ENCODE measurements at regions not wholly inside any gene's neighbourhood (a gene's known extent, or its start where the extent isn't known, plus 50 kb on each side); places are given as distances from the start of the nearest gene placed in this dataset.

- DNase-seq (ENCODE audit: low read depth in 2 of 2, low spot score in 1 of 2), result no peak
These were observed 199.2 kb upstream of the EEA1 start for GRCh38 chr12:93128332-93128707.

GRCh38 chr12:93130366-93131054, 201.4 kb upstream of the EEA1 start:
- no peak for DNase-seq (ENCODE audit: low read depth in 2 of 2, low spot score in 1 of 2)

GRCh38 chr12:93133361-93133760, 204.3 kb upstream of the EEA1 start:
- no peak for DNase-seq (ENCODE audit: low read depth in 2 of 2, low spot score in 1 of 2)

- no peak for DNase-seq (ENCODE audit: low read depth in 2 of 2, low spot score in 1 of 2)
These were observed 205.2 kb upstream of the EEA1 start for GRCh38 chr12:93134175-93134890.

GRCh38 chr12:93134893-93135285, 205.8 kb upstream of the EEA1 start:
- no peak for DNase-seq (ENCODE audit: low read depth in 2 of 2, low spot score in 1 of 2)

GRCh38 chr12:93135286-93136239, 206.5 kb upstream of the EEA1 start:
- DNase-seq (ENCODE audit: low read depth in 2 of 2, low spot score in 1 of 2), result no peak

GRCh38 chr12:93136253-93137055, 207.4 kb upstream of the EEA1 start:
- no peak for DNase-seq (ENCODE audit: low read depth in 2 of 2, low spot score in 1 of 2)

- no peak for DNase-seq (ENCODE audit: low read depth in 2 of 2, low spot score in 1 of 2)
These were observed 208.8 kb upstream of the EEA1 start for GRCh38 chr12:93137656-93138612.

GRCh38 chr12:93139028-93139665, 210.1 kb upstream of the EEA1 start:
- DNase-seq (ENCODE audit: low read depth in 2 of 2, low spot score in 1 of 2), result no peak

GRCh38 chr12:93140325-93140724, 211.2 kb upstream of the EEA1 start:
- no peak for DNase-seq (ENCODE audit: low read depth in 2 of 2, low spot score in 1 of 2)

GRCh38 chr12:93140801-93141200, 211.7 kb upstream of the EEA1 start:
- no peak for DNase-seq (ENCODE audit: low read depth in 2 of 2, low spot score in 1 of 2)

GRCh38 chr12:93142881-93143280, 213.8 kb upstream of the EEA1 start:
- DNase-seq (ENCODE audit: low read depth in 2 of 2, low spot score in 1 of 2), result no peak

GRCh38 chr12:93144109-93144508, 215.0 kb upstream of the EEA1 start:
- DNase-seq (ENCODE audit: low read depth in 2 of 2, low spot score in 1 of 2), result no peak

- no peak for DNase-seq (ENCODE audit: low read depth in 2 of 2, low spot score in 1 of 2)
These were observed 216.0 kb upstream of the EEA1 start for GRCh38 chr12:93145086-93145485.

GRCh38 chr12:93146263-93146939, 217.3 kb upstream of the EEA1 start:
- no peak for DNase-seq (ENCODE audit: low read depth in 2 of 2, low spot score in 1 of 2)

GRCh38 chr12:93146970-93147369, 217.9 kb upstream of the EEA1 start:
- DNase-seq (ENCODE audit: low read depth in 2 of 2, low spot score in 1 of 2), result no peak

- no peak for DNase-seq (ENCODE audit: low read depth in 2 of 2, low spot score in 1 of 2)
These were observed 219.3 kb upstream of the EEA1 start for GRCh38 chr12:93148412-93148811.

- DNase-seq (ENCODE audit: low read depth in 2 of 2, low spot score in 1 of 2), result no peak
These were observed 220.1 kb upstream of the EEA1 start for GRCh38 chr12:93149229-93149628.
